ENCODE measurements at regions not wholly inside any gene's neighbourhood (a gene's known extent, or its start where the extent isn't known, plus 50 kb on each side); places are given as distances from the start of the nearest gene placed in this dataset.

GRCh38 chr16:51685498-51685897, 534.4 kb upstream of the SALL1 start:
- ChIA-PET POLR2A (no interaction called here), CTCF (ENCODE audit: low intra/inter-chr PET ratio, low total read pairs) (no interaction called here)
- no peak overlapping the region for H3K4me3 ChIP-seq (replicated peaks in 1 of 3; ENCODE audit: insufficient read depth in 1 of 3, low read depth in 2 of 3, low read length in 3 of 3)
- ATAC-seq (no peak), FAIRE-seq (no peak), DNase-seq (ENCODE audit: low spot score) (no peak)
- no peak overlapping the region for H3K27ac ChIP-seq (ENCODE audit: extremely low read length, insufficient read depth, low read length)
- no peaks in the 10 kb centered on the region for H3K79me2 ChIP-seq (ENCODE audit: insufficient read depth, low read length)
- in situ Hi-C loops (cut with HindIII; ENCODE audit: extremely low pct_ligation_motif_present, low pct_unique_long_range_greater_than_20kb) (no loop called here), intact Hi-C loops (cut with micrococcal nuclease; ENCODE audit: unreplicated experiment) (no loop called here)
- 51% methylated on average over 2 of the region's 2 CpGs for WGBS (ENCODE audit: low lambda C conversion rate)
- H3K4me2 ChIP-seq (ENCODE audit: low read depth, low read length), result no peak overlapping the region
- H2AFZ ChIP-seq (ENCODE audit: low read length), result no peak overlapping the region
- BruUV-seq (replicated peaks), result no TSS peak
- no peaks in the 10 kb centered on the region for H3K27me3 ChIP-seq (ENCODE audit: control insufficient read depth in 1 of 2, insufficient read depth in 2 of 2, low read length in 2 of 2)
- no peak overlapping the region for H3K9ac ChIP-seq (ENCODE audit: insufficient read depth, low read depth, low read length)
- no peaks in the 10 kb centered on the region for H3K9me3 ChIP-seq (ENCODE audit: low read length)
- H3K36me3 ChIP-seq (replicated peaks in 1 of 2; ENCODE audit: control insufficient read depth in 1 of 2, insufficient read depth in 2 of 2, low read length in 2 of 2), result no peaks in the 10 kb centered on the region
- TF ChIP-seq, protein P1, sequence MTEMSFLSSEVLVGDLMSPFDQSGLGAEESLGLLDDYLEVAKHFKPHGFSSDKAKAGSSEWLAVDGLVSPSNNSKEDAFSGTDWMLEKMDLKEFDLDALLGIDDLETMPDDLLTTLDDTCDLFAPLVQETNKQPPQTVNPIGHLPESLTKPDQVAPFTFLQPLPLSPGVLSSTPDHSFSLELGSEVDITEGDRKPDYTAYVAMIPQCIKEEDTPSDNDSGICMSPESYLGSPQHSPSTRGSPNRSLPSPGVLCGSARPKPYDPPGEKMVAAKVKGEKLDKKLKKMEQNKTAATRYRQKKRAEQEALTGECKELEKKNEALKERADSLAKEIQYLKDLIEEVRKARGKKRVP (CRISPR knock-in tag; IDR thresholded peaks at IDR 0.05), result no peak
- no peak for TF ChIP-seq DDIT3 (CRISPR knock-in tag; IDR thresholded peaks at IDR 0.05)
- no peak for TF ChIP-seq ZFX (CRISPR knock-in tag; IDR thresholded peaks at IDR 0.05; ENCODE audit: low read depth)
- no peaks in the 10 kb centered on the region for H3K4me1 ChIP-seq (ENCODE audit: insufficient read depth, low read length)
- H4K20me1 ChIP-seq (ENCODE audit: insufficient read depth, low read length), result no peaks in the 10 kb centered on the region

DNA sequence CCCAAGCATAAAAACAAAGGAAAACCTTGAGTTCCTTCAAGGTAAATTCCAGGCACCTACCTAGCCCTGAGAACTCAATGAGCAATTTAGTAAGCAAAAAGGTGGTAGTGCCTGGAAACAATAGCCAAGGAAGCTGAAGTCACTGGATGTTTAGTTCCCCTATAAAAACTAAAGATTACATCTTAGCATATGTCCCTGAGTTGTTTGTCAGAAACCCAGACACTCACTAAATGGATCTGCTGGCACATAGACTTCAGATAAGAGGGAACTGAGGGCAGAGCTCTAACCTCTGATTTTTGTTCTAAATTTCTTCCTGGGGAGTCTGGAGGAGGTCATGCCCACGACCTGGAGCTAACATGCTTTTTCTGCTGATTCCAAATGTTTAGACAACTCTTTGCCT, 532.8 kb upstream of the SALL1 start:
- no peaks in the 10 kb centered on the region for H3K36me3 ChIP-seq (replicated peaks in 1 of 2; ENCODE audit: control insufficient read depth in 1 of 2, insufficient read depth in 2 of 2, low read length in 2 of 2)
- no peak overlapping the region for H2AFZ ChIP-seq (ENCODE audit: low read length)
- no peaks in the 10 kb centered on the region for H3K27me3 ChIP-seq (ENCODE audit: control insufficient read depth in 1 of 2, insufficient read depth in 2 of 2, low read length in 2 of 2)
- H4K20me1 ChIP-seq (ENCODE audit: insufficient read depth, low read length), result no peaks in the 10 kb centered on the region
- in situ Hi-C loops (cut with HindIII; ENCODE audit: extremely low pct_ligation_motif_present, low pct_unique_long_range_greater_than_20kb) (no loop called here), intact Hi-C loops (cut with micrococcal nuclease; ENCODE audit: unreplicated experiment) (no loop called here)
- DNase-seq (ENCODE audit: low spot score) (no peak), ATAC-seq (no peak), FAIRE-seq (no peak)
- ChIA-PET CTCF (ENCODE audit: low intra/inter-chr PET ratio, low total read pairs) (no interaction called here), POLR2A (no interaction called here)
- no peaks in the 10 kb centered on the region for H3K4me1 ChIP-seq (ENCODE audit: insufficient read depth, low read length)
- no peaks in the 10 kb centered on the region for H3K79me2 ChIP-seq (ENCODE audit: insufficient read depth, low read length)
- no peak overlapping the region for H3K4me2 ChIP-seq (ENCODE audit: low read depth, low read length)
- WGBS (ENCODE audit: low lambda C conversion rate), result 0% methylated on average over 1 of the region's 1 CpG
- H3K9me3 ChIP-seq (ENCODE audit: low read length), result no peaks in the 10 kb centered on the region
- H3K9ac ChIP-seq (ENCODE audit: insufficient read depth, low read depth, low read length), result no peak overlapping the region
- no peak overlapping the region for H3K4me3 ChIP-seq (replicated peaks in 1 of 3; ENCODE audit: insufficient read depth in 1 of 3, low read depth in 2 of 3, low read length in 3 of 3)
- BruUV-seq (replicated peaks), result no TSS peak
- no peak overlapping the region for H3K27ac ChIP-seq (ENCODE audit: extremely low read length, insufficient read depth, low read length)
- TF ChIP-seq ZNF256 (CRISPR knock-in tag; conservative IDR thresholded peaks at IDR 0.05) (no peak), ZBTB7A (CRISPR knock-in tag; IDR thresholded peaks at IDR 0.05) (no peak), BCL3 (CRISPR knock-in tag; IDR thresholded peaks at IDR 0.05) (no peak), TBP (CRISPR knock-in tag; IDR thresholded peaks at IDR 0.05) (no peak), SETDB1 (CRISPR knock-in tag; IDR thresholded peaks at IDR 0.05; ENCODE audit: borderline replicate concordance) (no peak), MEIS1 (CRISPR knock-in tag; IDR thresholded peaks at IDR 0.05; ENCODE audit: borderline replicate concordance) (no peak), KDM5B (CRISPR knock-in tag; IDR thresholded peaks at IDR 0.05; ENCODE audit: borderline replicate concordance) (no peak), AKAP8 (CRISPR knock-in tag; IDR thresholded peaks at IDR 0.05) (no peak), ZNF329 (CRISPR knock-in tag; IDR thresholded peaks at IDR 0.05; ENCODE audit: low read depth) (no peak), PRDM15 (CRISPR knock-in tag; IDR thresholded peaks at IDR 0.05) (no peak)
